ENCODE measurements at regions not wholly inside any gene's neighbourhood (a gene's known extent, or its start where the extent isn't known, plus 50 kb on each side); places are given as distances from the start of the nearest gene placed in this dataset.

DNA sequence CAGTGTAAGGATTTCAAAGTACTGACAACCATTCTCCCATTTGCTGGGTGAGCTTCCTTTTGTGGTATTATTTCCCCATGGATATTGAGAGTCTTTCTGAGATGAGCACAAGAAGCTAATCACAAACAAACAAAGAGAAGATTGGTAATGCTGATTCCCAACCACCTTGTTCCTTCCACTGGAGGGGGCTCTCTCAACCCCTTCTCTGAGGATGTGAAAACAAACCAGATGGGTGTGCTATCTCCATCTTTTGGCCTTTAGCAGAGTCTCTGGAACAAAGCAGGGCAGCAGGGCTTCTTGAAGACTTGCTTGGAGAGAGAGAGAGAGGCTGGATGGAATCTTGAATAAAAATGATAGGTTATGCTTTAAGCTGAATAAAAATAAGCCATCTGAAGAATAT, 576.7 kb upstream of the ZNF462 start:
- DNase-seq, result no peak

DNA sequence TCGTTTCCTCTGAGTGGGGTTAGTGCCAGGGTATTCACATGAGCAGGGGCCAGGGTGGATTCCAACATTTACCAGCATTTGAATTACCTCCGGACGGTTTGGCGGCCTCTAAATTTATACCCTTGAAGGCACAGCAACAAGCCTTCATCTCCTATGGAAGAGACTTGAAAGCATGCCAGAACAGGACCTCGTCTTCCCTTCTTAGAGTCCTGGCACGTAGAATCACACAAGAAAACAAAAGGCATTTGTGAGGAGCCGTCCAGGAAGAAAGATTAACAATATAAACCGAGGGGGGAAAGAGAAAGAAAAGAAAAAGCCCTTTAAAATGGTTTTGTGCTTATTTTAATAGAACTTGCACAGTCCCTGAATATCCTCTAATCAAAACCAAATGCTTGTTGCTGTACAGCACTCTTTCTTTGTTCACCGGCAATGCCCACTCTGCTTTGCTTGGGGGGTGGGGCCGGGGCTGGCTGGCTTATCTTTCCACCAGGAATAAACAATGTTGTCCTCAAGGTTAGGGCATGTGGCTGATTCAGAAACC, 575.8 kb upstream of the ZNF462 start:
- no peak for DNase-seq

DNA sequence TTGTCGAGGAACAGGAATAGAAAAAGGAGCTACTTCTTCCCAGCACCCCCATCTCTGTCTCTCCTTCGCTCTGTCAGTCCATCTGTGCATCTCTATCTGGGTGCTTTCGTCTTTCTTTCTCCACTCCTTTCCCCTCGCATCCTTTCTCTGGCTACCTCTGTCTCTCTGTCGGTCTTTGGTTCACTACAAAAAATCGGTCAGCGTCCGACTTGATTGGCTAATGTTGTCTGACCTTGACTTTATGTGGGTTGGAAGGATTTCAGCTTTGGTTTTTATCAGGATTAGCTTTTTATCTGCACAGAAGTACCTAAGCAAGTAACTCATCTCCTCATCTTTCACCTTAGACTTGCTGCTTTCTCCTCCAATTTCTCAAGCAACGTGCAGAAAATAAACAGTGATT, 575.2 kb upstream of the ZNF462 start:
- DNase-seq, result no peak

DNA sequence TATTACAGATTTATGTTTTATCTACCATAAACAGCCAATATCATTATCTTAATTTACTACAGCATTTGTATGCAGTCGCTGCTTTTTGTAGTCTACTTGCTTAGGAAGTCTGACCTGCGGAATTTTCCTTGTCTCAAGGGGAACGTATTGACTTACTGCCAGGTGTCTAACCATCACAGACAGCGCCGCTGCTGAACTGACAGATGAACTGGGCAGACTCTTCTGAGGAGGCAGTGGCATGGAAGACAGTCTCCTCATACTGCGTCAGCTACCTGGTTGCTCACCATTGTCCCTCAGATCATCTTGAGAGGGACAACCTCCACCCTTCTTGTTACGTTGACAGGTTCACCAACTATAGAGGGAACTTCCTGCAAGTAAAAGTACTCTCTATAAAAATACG, 574.3 kb upstream of the ZNF462 start:
- no peak for DNase-seq

DNA sequence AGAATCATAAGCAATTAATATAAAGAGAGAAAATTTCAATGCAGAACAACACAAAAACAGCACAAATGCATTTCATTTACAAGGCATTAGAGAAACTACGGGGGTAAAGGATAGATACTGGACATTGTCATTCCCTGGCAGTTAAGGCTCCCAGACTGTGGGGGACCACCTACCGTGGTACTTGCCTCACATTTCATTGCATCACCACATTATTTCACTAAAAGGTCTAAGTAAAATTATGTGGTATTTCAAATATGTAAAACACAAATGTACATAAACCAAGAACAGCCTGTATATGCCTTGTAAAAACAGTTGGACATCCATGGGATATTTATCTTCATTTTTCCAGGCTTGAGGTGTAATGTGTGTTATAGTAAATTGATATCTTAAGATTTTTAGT, 571.2 kb upstream of the ZNF462 start:
- no peak for DNase-seq

DNA sequence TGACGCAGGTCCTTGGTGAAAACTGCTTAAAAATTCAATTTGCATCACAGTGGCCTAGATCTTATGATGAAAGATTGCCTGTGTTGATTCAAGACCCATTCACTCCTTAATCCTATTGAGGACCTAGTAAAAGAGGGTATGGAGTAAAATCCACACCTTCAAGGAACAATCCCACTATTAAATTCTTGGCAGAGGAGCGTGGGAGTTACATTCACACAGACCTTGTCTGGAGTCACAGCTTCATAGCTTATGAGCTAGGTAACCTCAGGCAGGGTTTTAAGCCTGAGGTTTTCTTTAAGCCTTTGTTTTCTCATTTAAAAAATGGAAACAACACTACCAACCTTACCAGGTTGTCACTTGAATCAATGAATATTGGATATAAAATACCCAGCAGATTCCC, 566.5 kb upstream of the ZNF462 start:
- no peak for DNase-seq

DNA sequence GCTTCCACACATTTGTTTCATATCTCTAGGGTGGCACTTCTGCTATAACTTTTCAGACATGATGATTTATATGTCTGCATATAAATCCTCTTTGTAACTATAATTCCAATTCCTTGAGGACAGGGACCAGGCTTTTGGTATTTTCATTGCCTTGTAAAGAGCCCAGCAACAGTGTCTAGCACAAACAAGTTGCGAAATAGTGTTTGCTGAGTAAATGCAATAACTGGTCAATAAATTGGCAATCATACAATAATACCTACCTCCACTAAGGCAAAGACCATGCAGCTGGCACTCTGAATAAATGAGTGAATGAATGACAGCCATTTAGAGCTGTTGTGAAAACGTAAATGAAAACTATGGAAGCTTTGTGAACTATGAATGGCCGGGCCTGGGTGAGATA, 564.0 kb upstream of the ZNF462 start:
- no peak for DNase-seq

DNA sequence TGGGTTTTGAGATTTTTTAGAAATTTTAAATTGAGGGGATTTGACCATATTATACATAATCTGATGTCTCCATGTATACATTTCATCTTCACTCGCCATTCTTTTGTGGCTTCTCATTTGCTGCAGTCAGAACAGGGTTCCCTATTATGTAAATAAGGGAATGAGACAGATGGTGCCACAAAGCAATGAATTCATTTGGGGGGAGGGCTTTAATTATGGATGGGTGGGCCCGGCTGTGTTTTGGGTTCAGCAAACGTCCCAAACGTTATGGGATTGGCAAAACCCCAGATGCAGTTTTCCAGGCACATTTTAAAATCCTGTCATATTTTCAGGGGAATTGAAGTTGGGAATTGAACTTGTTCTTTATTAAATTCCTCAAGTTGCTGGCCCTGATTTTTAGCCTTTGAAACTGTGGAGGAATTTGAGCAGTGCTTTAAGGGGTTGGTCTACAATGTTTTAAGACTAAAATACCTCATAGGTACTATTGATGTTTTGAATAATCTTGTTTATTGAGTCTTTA, 558.5 kb upstream of the ZNF462 start:
- DNase-seq, result no peak

DNA sequence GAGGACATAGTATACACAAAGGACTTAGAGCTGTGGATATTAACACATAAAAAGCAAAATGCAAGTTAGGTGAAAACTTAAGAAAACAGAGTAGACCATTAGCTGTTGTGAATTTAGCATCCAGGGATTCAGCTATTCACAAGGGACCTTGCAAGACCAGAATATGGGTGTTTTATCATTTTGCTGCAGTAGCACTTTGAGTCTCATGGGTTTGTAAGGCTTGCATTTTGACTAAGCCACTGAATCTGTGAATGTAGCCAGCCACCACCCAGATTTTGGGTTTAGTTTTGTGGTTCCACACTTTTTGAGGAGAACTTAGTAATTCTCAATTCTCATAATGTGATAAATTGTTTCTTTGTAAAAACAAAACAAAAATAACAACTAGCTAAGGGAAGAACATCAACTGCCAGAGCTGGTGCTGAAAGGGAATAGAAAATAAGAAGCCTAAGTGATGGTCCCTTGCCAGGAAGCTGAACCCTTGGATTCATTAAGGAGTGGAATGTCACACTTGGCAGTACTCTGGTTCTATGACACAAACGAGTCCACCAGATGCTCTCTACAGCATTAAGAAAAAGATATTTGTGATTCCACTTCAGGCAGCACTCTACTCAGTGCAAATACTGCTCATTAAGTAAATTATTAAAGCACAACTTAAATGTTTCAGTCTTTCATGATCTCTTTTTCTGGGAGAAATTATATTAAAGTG, 557.4 kb upstream of the ZNF462 start:
- DNase-seq, result no peak

DNA sequence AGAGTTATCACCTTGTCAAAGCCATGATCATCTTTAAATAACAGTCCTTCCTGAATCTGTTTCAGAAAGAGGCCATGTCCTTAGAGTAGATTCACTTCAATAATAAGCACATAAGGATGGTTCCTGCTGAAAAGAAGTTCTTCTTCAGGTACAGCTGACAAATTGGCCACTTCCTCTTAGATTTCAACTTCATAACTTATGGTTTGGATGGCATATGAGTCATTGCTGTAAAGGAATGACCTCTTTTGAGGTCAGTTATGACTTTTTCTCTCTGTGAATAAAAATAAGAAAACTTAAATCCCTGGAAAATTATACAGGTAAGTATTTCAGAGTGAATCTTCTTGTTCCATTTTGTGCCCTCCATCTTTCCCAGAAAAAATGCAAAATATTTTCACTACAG, 555.3 kb upstream of the ZNF462 start:
- DNase-seq, result no peak

DNA sequence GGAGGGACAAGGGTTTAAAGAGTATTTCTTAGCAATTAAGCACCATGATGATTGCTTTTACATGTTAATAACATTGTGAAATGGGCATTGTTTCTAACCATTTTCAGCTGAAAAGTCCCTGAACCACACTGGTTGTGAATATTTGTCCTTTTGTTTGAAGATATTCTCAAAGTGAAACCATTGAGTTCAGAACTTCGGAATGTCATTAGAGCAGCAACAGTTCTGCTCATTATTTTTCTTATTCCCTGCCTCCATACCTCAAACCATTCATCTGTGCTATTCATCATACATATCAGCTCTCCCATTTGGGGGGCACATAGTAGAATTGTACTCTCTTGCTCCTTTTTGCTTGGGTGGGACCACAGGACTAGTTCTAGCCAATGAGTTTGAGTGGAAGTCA, 553.0 kb upstream of the ZNF462 start:
- no peak for DNase-seq

DNA sequence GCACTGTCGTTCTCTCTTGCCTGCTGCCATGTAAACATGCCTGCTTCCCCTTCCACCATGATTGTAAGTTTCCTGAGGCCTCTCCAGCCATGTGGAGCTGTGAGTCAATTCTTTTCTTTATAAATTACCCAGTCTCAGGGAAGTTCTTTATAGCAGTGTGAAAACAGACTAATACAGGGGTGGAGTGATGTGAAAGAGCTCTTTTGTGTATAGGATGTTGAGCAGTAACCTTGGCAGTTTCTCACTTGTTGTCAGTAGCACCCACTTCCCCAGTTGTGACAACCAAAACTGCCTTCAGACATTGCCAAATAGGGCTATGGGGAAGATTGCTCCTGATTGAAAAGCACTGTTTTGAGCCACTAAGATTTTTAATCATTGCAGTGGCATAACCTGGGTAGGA, 552.2 kb upstream of the ZNF462 start:
- DNase-seq, result no peak

DNA sequence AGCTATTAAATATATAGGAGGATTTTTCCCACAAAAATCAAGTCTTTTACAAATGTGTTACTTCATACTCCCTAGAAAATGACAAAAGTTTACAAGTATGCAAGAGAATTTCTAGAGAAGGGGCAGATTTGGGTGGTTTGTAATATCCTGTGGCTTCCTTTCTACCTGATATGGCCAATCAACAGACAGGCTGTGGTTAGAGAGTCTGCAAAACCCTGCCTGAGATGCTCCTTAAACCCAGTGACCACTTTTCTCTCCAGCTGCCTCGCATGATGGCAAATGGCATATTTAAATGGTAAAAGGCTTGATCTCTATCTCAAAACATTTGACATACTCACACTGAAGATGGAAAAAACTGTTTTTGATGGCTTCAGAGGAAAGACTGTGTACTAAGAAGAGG, 550.1 kb upstream of the ZNF462 start:
- no peak for DNase-seq

DNA sequence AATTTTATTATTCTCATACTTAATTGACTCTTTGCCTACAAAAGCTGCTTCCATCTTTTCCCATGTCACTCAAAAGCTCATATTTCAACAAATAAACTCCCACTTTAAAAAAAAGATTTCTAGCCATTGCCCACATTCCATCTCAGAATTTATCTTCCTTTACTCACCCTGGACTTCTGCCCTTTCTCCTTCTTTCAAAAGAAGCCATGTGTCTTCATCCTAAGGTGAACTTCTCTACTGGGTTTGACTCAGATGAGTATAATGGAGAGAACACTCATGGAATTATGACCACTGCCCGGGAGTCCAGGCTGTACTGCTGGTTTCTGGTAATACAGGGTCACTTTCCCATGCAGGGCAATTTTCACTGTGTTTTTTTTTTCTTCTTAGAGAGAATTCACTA, 548.5 kb upstream of the ZNF462 start:
- DNase-seq, result no peak

DNA sequence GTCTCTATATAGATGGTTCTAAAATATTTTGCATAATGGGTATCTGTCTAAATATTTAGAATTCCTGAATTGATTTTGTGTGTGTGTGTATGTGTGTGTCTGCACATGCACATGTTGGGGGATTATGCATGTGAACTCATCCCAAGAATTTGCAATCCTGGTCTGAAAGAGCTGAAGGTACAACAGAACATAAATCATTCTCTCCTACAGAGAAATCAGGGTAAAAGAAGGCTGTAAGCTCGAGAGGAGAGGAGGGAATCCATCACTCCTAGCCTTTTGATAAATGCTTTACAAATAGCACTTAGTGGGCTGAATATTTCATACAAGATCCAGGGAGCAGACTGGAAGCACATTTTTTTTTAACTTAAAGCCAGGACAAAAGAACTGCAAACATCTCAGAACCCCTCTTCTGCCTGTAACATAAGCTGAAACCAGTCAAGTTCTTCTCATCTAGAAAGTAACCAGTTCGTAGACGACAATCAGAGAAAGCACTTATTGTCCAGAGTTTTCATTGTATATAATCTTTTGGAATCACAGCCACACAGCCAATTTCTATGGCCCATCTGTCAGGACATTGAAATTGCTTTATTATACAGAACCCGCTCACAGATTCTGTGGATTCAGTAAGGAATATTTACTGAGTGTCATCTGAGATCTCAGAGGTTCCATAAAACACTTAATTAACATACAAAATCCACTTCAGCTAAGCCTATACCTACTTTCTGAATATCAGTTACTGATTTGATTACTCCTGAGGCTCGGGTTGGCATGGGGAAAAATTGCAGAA, 541.4 kb upstream of the ZNF462 start:
- no peak for DNase-seq

DNA sequence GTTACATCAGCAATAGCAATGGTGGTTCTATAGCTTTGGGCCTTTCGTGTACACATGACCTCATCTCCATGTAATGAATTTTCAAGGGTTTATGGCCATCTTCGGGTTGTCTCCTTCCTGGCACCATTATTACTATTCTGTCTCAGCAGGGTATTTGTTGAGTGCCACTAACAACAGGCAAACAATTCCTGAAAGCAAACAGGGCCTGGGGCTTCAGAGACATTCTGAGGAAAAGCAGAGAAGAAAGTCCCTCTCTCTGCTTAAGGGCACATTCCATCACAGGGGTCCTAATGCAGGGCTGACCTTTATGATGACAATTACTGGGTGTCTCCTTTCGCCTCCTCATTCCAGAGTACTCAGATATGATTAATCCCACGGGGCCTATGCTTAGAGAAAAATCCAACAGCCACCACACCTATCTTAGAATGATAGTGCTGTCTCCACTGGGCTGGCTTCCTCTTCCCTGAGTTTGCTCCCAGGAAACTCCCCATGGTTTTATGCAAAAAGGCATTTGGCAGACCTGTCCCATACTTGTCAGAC, 540.2 kb upstream of the ZNF462 start:
- no peak for DNase-seq

DNA sequence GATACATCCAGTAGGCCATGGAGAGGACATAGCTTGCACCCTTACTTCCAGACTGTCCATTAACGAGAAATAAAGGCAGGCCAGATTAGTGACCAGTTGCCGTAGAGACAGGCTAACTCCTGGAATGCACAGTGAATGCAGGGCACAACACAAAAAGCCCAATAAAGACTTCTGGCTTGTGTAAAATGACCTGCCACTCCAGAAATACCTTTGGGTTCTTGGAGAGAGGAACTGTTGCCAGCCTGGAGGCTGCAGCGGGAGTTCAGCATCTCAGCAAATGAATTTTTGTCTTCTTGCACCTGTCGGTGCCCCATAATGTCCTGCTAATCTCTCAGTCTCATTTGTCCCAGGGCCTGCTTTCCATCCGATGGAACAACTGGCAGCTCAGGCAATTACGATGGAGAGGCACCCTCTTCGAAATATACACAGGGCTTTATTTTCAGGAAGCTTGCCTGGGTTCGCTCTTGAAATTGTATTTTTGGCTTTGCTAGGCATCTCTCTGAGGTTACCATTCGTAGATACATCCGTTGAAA, 538.8 kb upstream of the ZNF462 start:
- DNase-seq, result no peak

DNA sequence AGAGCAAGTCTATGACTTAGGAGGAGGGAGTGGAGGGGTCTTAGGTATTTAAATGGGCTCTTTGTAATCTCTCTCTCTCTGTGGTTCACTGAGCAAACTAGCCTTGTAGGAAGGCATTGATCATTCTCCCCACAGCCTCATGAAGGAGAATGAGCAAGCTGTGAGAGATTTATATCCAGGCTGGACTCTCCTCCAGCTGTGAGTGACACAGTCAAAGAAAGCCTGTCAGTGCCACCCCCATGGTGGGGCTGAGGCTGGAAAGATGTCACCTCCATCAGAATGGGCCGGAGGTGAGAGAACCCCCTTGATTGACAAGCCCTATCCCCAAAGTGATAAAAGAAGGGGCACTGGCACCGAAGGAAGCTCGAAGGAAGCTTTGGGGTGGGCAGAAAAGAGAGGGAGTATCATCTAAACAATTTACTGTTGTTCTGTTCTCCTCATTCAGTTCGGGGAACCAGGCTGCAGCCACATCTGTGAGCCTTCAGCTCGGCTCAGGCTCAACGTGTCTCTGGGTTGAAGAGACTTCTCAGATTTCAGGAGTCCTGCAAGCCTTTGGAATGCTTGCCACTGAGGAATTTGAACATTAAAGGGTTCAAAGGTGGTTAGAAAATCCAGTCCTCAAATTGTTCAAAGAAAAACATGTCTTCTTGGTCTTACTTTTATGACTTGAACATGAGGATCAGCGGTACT, 538.2 kb upstream of the ZNF462 start:
- DNase-seq, result no peak

DNA sequence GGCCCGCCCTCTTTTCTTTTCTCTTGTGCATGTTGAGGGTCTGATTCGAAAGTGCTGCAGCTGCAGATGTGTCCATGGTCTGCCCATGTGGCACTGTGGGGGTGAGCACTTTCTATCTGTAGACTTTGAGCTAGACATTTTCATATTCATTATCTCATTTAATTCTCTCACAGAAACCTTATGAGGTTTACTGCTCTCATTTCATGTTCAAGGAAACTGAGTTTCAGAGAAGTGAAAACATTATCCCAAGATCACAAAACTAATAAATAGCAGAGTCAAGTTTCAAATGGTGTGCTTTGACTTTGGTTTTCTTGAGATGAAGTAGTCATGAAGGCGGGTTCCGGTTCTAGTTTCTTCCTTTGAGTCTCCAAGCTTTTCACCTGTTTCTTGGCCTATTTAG, 536.5 kb upstream of the ZNF462 start:
- DNase-seq, result no peak

DNA sequence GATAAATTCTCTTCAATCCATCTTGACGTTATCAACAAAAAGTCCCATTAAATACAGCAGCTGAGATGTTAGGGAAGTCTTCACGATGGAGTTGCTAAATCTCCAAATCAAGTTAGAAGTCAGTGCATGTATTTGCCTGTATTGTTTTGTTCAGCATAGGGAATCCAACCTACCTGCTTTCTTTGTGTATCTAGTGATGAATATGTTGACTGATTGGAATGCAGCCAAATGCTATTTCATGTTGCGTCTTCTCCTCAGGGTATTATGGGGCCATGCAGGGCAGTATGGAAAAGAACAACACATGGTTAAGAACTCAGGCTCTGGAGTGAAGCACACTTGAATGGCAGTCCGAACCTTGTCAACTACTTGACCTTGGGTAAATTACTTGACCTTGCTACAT, 529.5 kb upstream of the ZNF462 start:
- DNase-seq, result no peak

DNA sequence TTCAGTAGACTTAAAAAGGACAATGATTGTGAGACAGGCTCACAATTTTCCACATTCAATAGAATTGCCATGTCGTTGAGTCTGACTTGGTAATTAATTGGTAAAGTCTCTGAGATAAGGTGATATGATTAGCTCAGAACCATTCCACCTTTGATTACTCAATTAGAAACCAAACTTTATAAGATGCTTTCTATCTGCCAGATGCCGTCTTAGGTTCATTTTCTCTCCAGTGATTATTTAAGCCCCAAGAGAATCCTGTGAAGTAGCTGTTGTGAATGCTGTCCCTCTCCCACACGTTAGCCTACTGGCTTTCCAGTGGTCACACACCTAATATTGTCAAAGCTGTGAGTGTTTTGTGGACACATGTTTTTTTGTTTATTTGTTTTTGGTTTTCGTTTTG, 528.9 kb upstream of the ZNF462 start:
- no peak for DNase-seq

DNA sequence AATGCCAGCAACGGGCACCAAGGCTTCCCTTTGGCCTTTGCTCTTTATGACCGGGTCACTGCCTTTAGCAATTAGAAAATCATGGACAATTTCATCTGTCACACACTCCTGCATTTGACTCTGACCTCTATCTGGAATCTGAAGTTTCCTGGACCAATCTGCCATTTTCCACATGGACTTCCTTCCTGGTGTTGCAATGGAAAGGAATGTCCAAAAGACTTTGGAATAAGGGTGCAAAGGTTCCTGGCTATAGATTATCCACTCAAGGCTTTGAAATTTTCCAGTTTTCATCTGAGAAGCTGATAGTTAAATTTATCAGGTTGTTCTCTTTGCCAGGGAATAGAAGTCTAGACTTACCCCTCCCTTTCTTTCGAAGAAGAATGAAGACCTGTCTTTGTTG, 523.1 kb upstream of the ZNF462 start:
- no peak for DNase-seq

DNA sequence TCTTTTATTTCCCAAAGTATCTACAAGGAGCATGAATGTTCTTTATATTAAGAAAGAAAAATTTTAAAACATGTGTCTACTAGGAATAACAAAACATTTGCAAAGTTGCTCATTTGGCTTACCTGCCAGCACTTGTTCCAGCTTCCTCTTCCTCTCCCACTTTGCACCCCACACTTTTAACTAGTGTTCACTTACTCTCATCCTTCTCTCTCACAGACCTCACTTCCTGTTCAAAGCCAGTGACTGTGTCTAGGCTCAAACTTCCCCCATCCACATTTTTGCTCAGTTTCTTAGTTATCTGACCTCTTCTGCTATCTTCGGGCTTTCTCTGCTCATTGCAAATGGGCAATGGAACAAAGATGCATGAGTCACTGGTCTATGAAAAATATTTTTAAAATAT, 512.2 kb upstream of the ZNF462 start:
- no peak for DNase-seq
